AG04450 (cell line): ENCODE measurements at regions not wholly inside any gene's neighbourhood (a gene's known extent, or its start where the extent isn't known, plus 50 kb on each side); places are given as distances from the start of the nearest gene placed in this dataset.
"Not testable (repeated sequence)": the region's sequence is repeated elsewhere in the genome, so short reads cannot be mapped to it uniquely, and the experiment has no call there.

Experiments
- CTCF ChIA-PET: fragments of 300-600, 350-600 bp; formaldehyde crosslinking; extraction: SDS; loops from one replicate; lab custom pipeline; 2022; ENCODE audit warnings: antibody characterized with exemption, inconsistent platforms; lab: Charles Lee
- POLR2A ChIA-PET: fragments of 350-600 bp; formaldehyde crosslinking; extraction: SDS; loops from one replicate; lab custom pipeline; 2021; ENCODE audit warnings: antibody characterized with exemption, inconsistent platforms; lab: Yijun Ruan, JAX
- DNase-seq: peaks from one replicate; pipeline ENCODE4 v3.0.0-alpha.2; 2011; ENCODE audit warnings: low read depth, low spot score
- H3K27ac ChIP-seq: one replicate; pipeline ENCODE4 v1.5.1; 2012; ENCODE audit warnings: low read depth, low read length, control low read depth
- H3K27me3 ChIP-seq: one replicate; pipeline ENCODE4 v1.6.0; 2012; ENCODE audit warnings: low read length; ENCODE audit not compliant: control insufficient read depth, insufficient read depth
- H3K4me3 ChIP-seq: 2 replicates; pipeline ENCODE4 v1.5.1; 2011; ENCODE audit warnings: mild to moderate bottlenecking, low read depth, low read length, control low read depth
- H3K9me3 ChIP-seq: 2 replicates; pipeline ENCODE4 v1.5.1; 2012; ENCODE audit warnings: low read length; ENCODE audit not compliant: control insufficient read depth, insufficient read depth
- CTCF ChIP-seq: IDR thresholded peaks from 2 replicates; pipeline ENCODE4 v1.5.1; 2011; ENCODE audit warnings: low read depth, low read length, control low read depth, inconsistent platforms

- ChIA-PET CTCF (no interaction called here), POLR2A (no interaction called here)
- peaks cover 12% of the 10 kb centered on the region for H3K9me3 ChIP-seq
- no peak overlapping the region for H3K4me3 ChIP-seq
- H3K27ac ChIP-seq: no peak overlapping the region
- no peak for TF ChIP-seq CTCF
- no peak for DNase-seq
- no peaks in the 10 kb centered on the region for H3K27me3 ChIP-seq
Observed at GRCh38 chrX:1700757-1701156, 85.9 kb downstream of the ASMT start.

GRCh38 chrX:1701396-1701901, 86.6 kb downstream of the ASMT start:
- CTCF ChIA-PET, POLR2A ChIA-PET, DNase-seq, H3K27me3 ChIP-seq, H3K27ac ChIP-seq, H3K4me3 ChIP-seq, H3K9me3 ChIP-seq: not testable (repeated sequence)

GRCh38 chrX:1702142-1702541, 87.3 kb downstream of the ASMT start:
- H3K4me3 ChIP-seq, H3K27ac ChIP-seq, H3K9me3 ChIP-seq, H3K27me3 ChIP-seq, POLR2A ChIA-PET, CTCF ChIA-PET, DNase-seq: not testable (repeated sequence)

- H3K27me3 ChIP-seq, DNase-seq, H3K9me3 ChIP-seq, H3K4me3 ChIP-seq, CTCF ChIA-PET, POLR2A ChIA-PET, H3K27ac ChIP-seq: not testable (repeated sequence)
Observed at GRCh38 chrX:1702557-1702956, 87.7 kb downstream of the ASMT start.

- POLR2A ChIA-PET, DNase-seq, H3K4me3 ChIP-seq, CTCF ChIA-PET, H3K27me3 ChIP-seq, H3K27ac ChIP-seq: not testable (repeated sequence)
- H3K9me3 ChIP-seq: peaks cover 20% of the 10 kb centered on the region
Observed at GRCh38 chrX:1709277-1709676, 94.4 kb downstream of the ASMT start.

GRCh38 chrX:1713296-1713695, 98.4 kb downstream of the ASMT start:
- H3K27me3 ChIP-seq: no peaks in the 10 kb centered on the region
- POLR2A ChIA-PET: no interaction called here
- CTCF ChIA-PET: no interaction called here
- H3K4me3 ChIP-seq: no peak overlapping the region
- H3K9me3 ChIP-seq: peaks cover 28% of the 10 kb centered on the region
- H3K27ac ChIP-seq: no peak overlapping the region
- no peak for DNase-seq
- no peak for TF ChIP-seq CTCF

GRCh38 chrX:1717373-1717772, 102.5 kb downstream of the ASMT start:
- no peak for DNase-seq
- H3K27me3 ChIP-seq: no peaks in the 10 kb centered on the region
- H3K9me3 ChIP-seq: peaks cover 29% of the 10 kb centered on the region
- no peak overlapping the region for H3K27ac ChIP-seq
- H3K4me3 ChIP-seq: no peak overlapping the region
- ChIA-PET POLR2A (no interaction called here), CTCF (no interaction called here)
- TF ChIP-seq CTCF: no peak
